H9 (cell line): ENCODE measurements at regions not wholly inside any gene's neighbourhood (a gene's known extent, or its start where the extent isn't known, plus 50 kb on each side); places are given as distances from the start of the nearest gene placed in this dataset.

Source experiments
- DNase-seq: peaks from one replicate; pipeline ENCODE4 v3.0.0-alpha.2; 2017
- H2AFZ ChIP-seq: one replicate; pipeline ENCODE4 v1.6.1; 2013; ENCODE audit warnings: mild to moderate bottlenecking, low read length, control low read depth, moderate library complexity
- H2AK5ac ChIP-seq: 2 replicates; pipeline ENCODE4 v1.6.1; 2013; ENCODE audit warnings: low read length, control low read depth, mixed read lengths; ENCODE audit not compliant: insufficient read length
- H2BK120ac ChIP-seq: one replicate; pipeline ENCODE4 v1.6.1; 2013; ENCODE audit warnings: low read depth, mild to moderate bottlenecking, low read length, control low read depth, inconsistent platforms; ENCODE audit not compliant: poor library complexity, severe bottlenecking
- H2BK12ac ChIP-seq: 2 replicates; pipeline ENCODE4 v1.6.1; 2013; ENCODE audit warnings: low read length, control low read depth, mixed read lengths, low read depth; ENCODE audit not compliant: insufficient read length
- H2BK15ac ChIP-seq: 2 replicates; pipeline ENCODE4 v1.6.1; 2013; ENCODE audit warnings: low read depth, low read length, control low read depth
- H2BK20ac ChIP-seq: one replicate; pipeline ENCODE4 v1.6.1; 2013; ENCODE audit warnings: low read depth, mild to moderate bottlenecking, low read length, control low read depth, inconsistent platforms; ENCODE audit not compliant: poor library complexity, severe bottlenecking
- H2BK5ac ChIP-seq: 2 replicates; pipeline ENCODE4 v1.6.1; 2013; ENCODE audit warnings: low read length, control low read depth, mixed read lengths; ENCODE audit not compliant: insufficient read length
- H3K14ac ChIP-seq: 2 replicates; pipeline ENCODE4 v1.6.1; 2013; ENCODE audit warnings: low read length, control low read depth; ENCODE audit not compliant: insufficient read depth
- H3K18ac ChIP-seq: 2 replicates; pipeline ENCODE4 v1.6.1; 2013; ENCODE audit warnings: low read depth, mild to moderate bottlenecking, mixed read lengths, low read length, control low read depth; ENCODE audit not compliant: insufficient read length
- H3K23ac ChIP-seq: 2 replicates; pipeline ENCODE4 v1.6.1; 2013; ENCODE audit warnings: low read length, control low read depth, mixed read lengths, low read depth; ENCODE audit not compliant: insufficient read length
- H3K23me2 ChIP-seq: 2 replicates; pipeline ENCODE4 v1.6.1; 2013; ENCODE audit warnings: low read depth, mild to moderate bottlenecking, mixed read lengths, low read length, control low read depth; ENCODE audit not compliant: insufficient read length, poor library complexity, severe bottlenecking
- H3K27ac ChIP-seq: 2 replicates; pipeline ENCODE4 v1.5.1; 2013; ENCODE audit warnings: low read length, control low read depth, mixed read lengths, low read depth; ENCODE audit not compliant: insufficient read length
- H3K27me3 ChIP-seq: 2 replicates; pipeline ENCODE4 v1.6.1; 2013; ENCODE audit warnings: low read length, control low read depth, inconsistent platforms; ENCODE audit not compliant: insufficient read depth
- H3K4ac ChIP-seq: 2 replicates; pipeline ENCODE4 v1.6.1; 2013; ENCODE audit warnings: low read depth, mild to moderate bottlenecking, control low read depth, inconsistent platforms, low read length, moderate library complexity
- H3K4me1 ChIP-seq: 2 replicates; pipeline ENCODE4 v1.6.1; 2013; ENCODE audit warnings: low read length, control low read depth, inconsistent platforms; ENCODE audit not compliant: insufficient read depth
- H3K4me2 ChIP-seq: 2 replicates; pipeline ENCODE4 v1.6.1; 2013; ENCODE audit warnings: low read length, control low read depth, mixed read lengths; ENCODE audit not compliant: insufficient read length, insufficient read depth
- H3K56ac ChIP-seq: 2 replicates; pipeline ENCODE4 v1.6.1; 2013; ENCODE audit warnings: low read depth, mild to moderate bottlenecking, mixed read lengths, low read length, control low read depth; ENCODE audit not compliant: insufficient read length
- H3K79me1 ChIP-seq: 2 replicates; pipeline ENCODE4 v1.6.1; 2013; ENCODE audit warnings: low read depth, mild to moderate bottlenecking, moderate library complexity, low read length, control low read depth, inconsistent platforms; ENCODE audit not compliant: insufficient read depth, poor library complexity, severe bottlenecking
- H3K79me2 ChIP-seq: 2 replicates; pipeline ENCODE4 v1.6.1; 2013; ENCODE audit warnings: low read length, control low read depth, inconsistent platforms; ENCODE audit not compliant: insufficient read depth
- H3K9ac ChIP-seq: 2 replicates; pipeline ENCODE4 v1.6.1; 2013; ENCODE audit warnings: low read length, control low read depth, mixed read lengths; ENCODE audit not compliant: insufficient read length; ENCODE audit errors: extremely low read depth
- H3K9me3 ChIP-seq: one replicate; pipeline ENCODE4 v1.6.1; 2013; ENCODE audit warnings: low read depth, low read length, inconsistent platforms; ENCODE audit not compliant: control insufficient read depth
- H3T11ph ChIP-seq: one replicate; pipeline ENCODE4 v1.6.1; 2013; ENCODE audit warnings: mild to moderate bottlenecking, low read length, control low read depth, inconsistent platforms
- H4K20me1 ChIP-seq: one replicate; pipeline ENCODE4 v1.6.1; 2013; ENCODE audit not compliant: control insufficient read depth, insufficient read length, insufficient read depth
- H4K5ac ChIP-seq: 2 replicates; pipeline ENCODE4 v1.6.1; 2013; ENCODE audit warnings: low read depth, mild to moderate bottlenecking, mixed read lengths, low read length, control low read depth; ENCODE audit not compliant: insufficient read length
- H4K8ac ChIP-seq: replicated peaks from 2 replicates; pipeline ENCODE4 v1.6.1; 2013; ENCODE audit warnings: low read length, control low read depth, mixed read lengths, low read depth; ENCODE audit not compliant: insufficient read length
- H4K91ac ChIP-seq: 2 replicates; pipeline ENCODE4 v1.6.1; 2013; ENCODE audit warnings: low read depth, mild to moderate bottlenecking, moderate library complexity, mixed read lengths, low read length, control low read depth; ENCODE audit not compliant: insufficient read length
- H3K27ac Mint-ChIP-seq, 3 experiments: 2 replicates in 2 of 3; 3 replicates in 1 of 3; pipeline ENCODE4 v1.8.0; 2020 to 2021; ENCODE audit warnings: mixed read lengths in 3 of 3, mild to moderate bottlenecking in 1 of 3, moderate library complexity in 1 of 3
- H3K27me3 Mint-ChIP-seq: 2 replicates; pipeline ENCODE4 v1.8.0; 2021; ENCODE audit warnings: low read depth, mild to moderate bottlenecking, moderate library complexity, mixed read lengths
- H3K36me3 Mint-ChIP-seq, 3 experiments: 2 replicates in 2 of 3; 3 replicates in 1 of 3; pipeline ENCODE4 v1.8.0; 2020 to 2021; ENCODE audit warnings: low read depth in 3 of 3, mixed read lengths in 3 of 3; ENCODE audit not compliant: insufficient read depth in 1 of 3
- H3K4me1 Mint-ChIP-seq, 2 experiments: 2 replicates each; pipeline ENCODE4 v1.8.0; 2020; ENCODE audit warnings: mixed read lengths in 2 of 2
- H3K4me3 Mint-ChIP-seq, 2 experiments: 2 replicates in 1 of 2; 3 replicates in 1 of 2; pipeline ENCODE4 v1.8.0; 2020 to 2021; ENCODE audit warnings: mild to moderate bottlenecking in 2 of 2, mixed read lengths in 2 of 2, moderate library complexity in 1 of 2
- H3K9me3 Mint-ChIP-seq, 2 experiments: 2 replicates in 1 of 2; 3 replicates in 1 of 2; pipeline ENCODE4 v1.8.0; 2020; ENCODE audit warnings: mild to moderate bottlenecking in 2 of 2, mixed read lengths in 2 of 2, moderate library complexity in 1 of 2
- WGBS: extraction: QIAGEN DNeasy Blood & Tissue Kit; methylation state at CpG from one replicate; pipeline ENCODE4 v1.1.7; 2013; ENCODE audit warnings: missing lambda C conversion rate, low lambda C conversion rate, mixed read lengths; ENCODE audit not compliant: insufficient read length; ENCODE audit errors: extremely low coverage; 5-methylcytosine and 5-hydroxymethylcytosine counted together
- TF ChIP-seq, protein P1 (sequence below): fragments of 200-600 bp; sonication (generic); conservative IDR thresholded peaks from 3 replicates; pipeline ENCODE4 v1.8.0; 2021; ENCODE audit warnings: antibody characterized with exemption, mild to moderate bottlenecking

GRCh38 chr7:46775776-46776175, 806.1 kb downstream of the TNS3 start:
- H3K4ac ChIP-seq: no peak overlapping the region
- no peaks in the 10 kb centered on the region for H3K9me3 ChIP-seq
- no peaks in the 10 kb centered on the region for H3K27me3 ChIP-seq
- no peak overlapping the region for H2AK5ac ChIP-seq
- H2BK5ac ChIP-seq: no peak overlapping the region
- TF ChIP-seq, protein P1, sequence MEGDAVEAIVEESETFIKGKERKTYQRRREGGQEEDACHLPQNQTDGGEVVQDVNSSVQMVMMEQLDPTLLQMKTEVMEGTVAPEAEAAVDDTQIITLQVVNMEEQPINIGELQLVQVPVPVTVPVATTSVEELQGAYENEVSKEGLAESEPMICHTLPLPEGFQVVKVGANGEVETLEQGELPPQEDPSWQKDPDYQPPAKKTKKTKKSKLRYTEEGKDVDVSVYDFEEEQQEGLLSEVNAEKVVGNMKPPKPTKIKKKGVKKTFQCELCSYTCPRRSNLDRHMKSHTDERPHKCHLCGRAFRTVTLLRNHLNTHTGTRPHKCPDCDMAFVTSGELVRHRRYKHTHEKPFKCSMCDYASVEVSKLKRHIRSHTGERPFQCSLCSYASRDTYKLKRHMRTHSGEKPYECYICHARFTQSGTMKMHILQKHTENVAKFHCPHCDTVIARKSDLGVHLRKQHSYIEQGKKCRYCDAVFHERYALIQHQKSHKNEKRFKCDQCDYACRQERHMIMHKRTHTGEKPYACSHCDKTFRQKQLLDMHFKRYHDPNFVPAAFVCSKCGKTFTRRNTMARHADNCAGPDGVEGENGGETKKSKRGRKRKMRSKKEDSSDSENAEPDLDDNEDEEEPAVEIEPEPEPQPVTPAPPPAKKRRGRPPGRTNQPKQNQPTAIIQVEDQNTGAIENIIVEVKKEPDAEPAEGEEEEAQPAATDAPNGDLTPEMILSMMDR: no peak
- peaks cover 1 to 3% of the 10 kb centered on the region in 2 experiments; a peak in 2 of 5 replicates for H3K9me3 Mint-ChIP-seq
- H2BK15ac ChIP-seq: no peak overlapping the region
- H3K36me3 Mint-ChIP-seq: no peaks in the 10 kb centered on the region
- H2AFZ ChIP-seq: no peak overlapping the region
- H3K4me3 Mint-ChIP-seq: no peak overlapping the region
- no peak overlapping the region for H3K56ac ChIP-seq
- H3K27ac Mint-ChIP-seq: no peak overlapping the region
- H4K5ac ChIP-seq: no peak overlapping the region
- H4K20me1 ChIP-seq: no peaks in the 10 kb centered on the region
- no peaks in the 10 kb centered on the region for H3K23me2 ChIP-seq
- H4K91ac ChIP-seq: no peak overlapping the region
- no CpG with 5 or more reads among the region's 2 CpGs for WGBS
- H3K27me3 Mint-ChIP-seq: no peaks in the 10 kb centered on the region
- H4K8ac ChIP-seq: no peak overlapping the region
- H3K14ac ChIP-seq: no peak overlapping the region
- no peak overlapping the region for H3K4me2 ChIP-seq
- no peaks in the 10 kb centered on the region for H3K79me2 ChIP-seq
- no peaks in the 10 kb centered on the region for H3K79me1 ChIP-seq
- H3K4me1 Mint-ChIP-seq: peaks cover 4 to 7% of the 10 kb centered on the region in 2 experiments; a peak in 3 of 4 replicates
- no peak for DNase-seq
- no peaks in the 10 kb centered on the region for H3K4me1 ChIP-seq
- no peak overlapping the region for H3K9ac ChIP-seq
- H2BK120ac ChIP-seq: no peak overlapping the region
- H2BK12ac ChIP-seq: no peak overlapping the region
- no peak overlapping the region for H2BK20ac ChIP-seq
- H3T11ph ChIP-seq: no peak overlapping the region
- no peak overlapping the region for H3K27ac ChIP-seq
- H3K23ac ChIP-seq: no peak overlapping the region
- no peak overlapping the region for H3K18ac ChIP-seq
